Karpas-422 (cell line): ENCODE measurements at regions not wholly inside any gene's neighbourhood (a gene's known extent, or its start where the extent isn't known, plus 50 kb on each side); places are given as distances from the start of the nearest gene placed in this dataset.

Experiments
- DNase-seq: peaks from one replicate; pipeline ENCODE4 v3.0.0-alpha.2; 2015
- H2AFZ ChIP-seq: fragments of 200-600 bp; sonication (generic); 2 replicates; pipeline ENCODE4 v1.6.1; 2014; ENCODE audit warnings: antibody characterized with exemption, low read length, mixed read lengths
- H3K27ac ChIP-seq: fragments of 200-600 bp; sonication (generic); 2 replicates; pipeline ENCODE4 v1.5.1; 2014; ENCODE audit warnings: mild to moderate bottlenecking, low read length, moderate library complexity
- H3K27me3 ChIP-seq: fragments of 200-600 bp; sonication (generic); 2 replicates; pipeline ENCODE4 v1.6.1; 2014; ENCODE audit warnings: low read length, mixed read lengths
- H3K36me3 ChIP-seq: fragments of 200-600 bp; sonication (generic); 2 replicates; pipeline ENCODE4 v1.6.1; 2014; ENCODE audit warnings: low read length, mixed read lengths; ENCODE audit not compliant: insufficient read depth
- H3K4me1 ChIP-seq: fragments of 200-600 bp; sonication (generic); 2 replicates; pipeline ENCODE4 v1.6.1; 2014; ENCODE audit warnings: mild to moderate bottlenecking, low read length, mixed read lengths
- H3K4me2 ChIP-seq: fragments of 200-600 bp; sonication (generic); 2 replicates; pipeline ENCODE4 v1.6.1; 2014; ENCODE audit warnings: low read length, low read depth, mild to moderate bottlenecking; ENCODE audit not compliant: poor library complexity, severe bottlenecking
- H3K4me3 ChIP-seq: fragments of 200-600 bp; sonication (generic); 2 replicates; pipeline ENCODE4 v1.5.1; 2014; ENCODE audit warnings: mild to moderate bottlenecking, antibody characterized with exemption, low read length, mixed read lengths
- H3K79me2 ChIP-seq: fragments of 200-600 bp; sonication (generic); 2 replicates; pipeline ENCODE4 v1.6.1; 2014; ENCODE audit warnings: mild to moderate bottlenecking, low read length, mixed read lengths
- H3K9ac ChIP-seq: fragments of 200-600 bp; sonication (generic); 2 replicates; pipeline ENCODE4 v1.6.0; 2014; ENCODE audit warnings: low read length
- H3K9me2 ChIP-seq: fragments of 200-600 bp; sonication (generic), shearing (Covaris generic); replicated peaks from 2 replicates; pipeline ENCODE4 v1.6.0; 2014; ENCODE audit warnings: mild to moderate bottlenecking, low read length, moderate library complexity; ENCODE audit not compliant: insufficient read depth
- H3K9me3 ChIP-seq: fragments of 300-700, 200-600 bp; sonication (generic); 2 replicates; pipeline ENCODE4 v1.6.1; 2014; ENCODE audit warnings: low read length, mixed read lengths
- H4K20me1 ChIP-seq: fragments of 200-600 bp; sonication (generic); 2 replicates; pipeline ENCODE4 v1.6.1; 2014; ENCODE audit warnings: mild to moderate bottlenecking, antibody characterized with exemption, low read length, low read depth; ENCODE audit not compliant: insufficient read depth

DNA sequence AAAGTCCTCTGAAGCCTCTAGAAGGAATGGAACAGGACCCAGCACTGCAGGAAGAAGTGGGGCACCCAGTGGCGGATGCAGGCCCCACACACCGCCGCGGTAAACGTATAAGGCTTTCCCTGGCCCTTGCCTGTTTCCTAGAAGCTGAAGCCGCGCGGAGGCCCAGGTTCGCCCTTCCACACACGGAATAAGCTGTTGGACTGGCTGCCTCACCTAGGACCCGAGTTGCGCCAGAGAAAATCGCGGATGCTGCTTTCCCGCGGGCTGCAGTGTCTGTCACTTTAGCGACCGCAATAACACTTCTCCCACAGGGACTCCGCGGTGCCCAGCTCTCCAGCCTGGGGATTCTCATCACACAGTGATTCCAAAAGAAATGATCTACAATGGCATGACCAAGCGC, 1736.9 kb downstream of the TP53TG3F start:
- no peaks in the 10 kb centered on the region for H3K27me3 ChIP-seq
- H3K79me2 ChIP-seq = no peaks in the 10 kb centered on the region
- no peak overlapping the region for H3K9ac ChIP-seq
- H3K4me2 ChIP-seq = no peak overlapping the region
- no peak overlapping the region for H3K27ac ChIP-seq
- DNase-seq = no peak
- H3K36me3 ChIP-seq = no peaks in the 10 kb centered on the region
- H3K9me3 ChIP-seq = peaks cover 28% of the 10 kb centered on the region
- no peaks in the 10 kb centered on the region for H3K4me1 ChIP-seq
- H3K9me2 ChIP-seq = no peaks in the 10 kb centered on the region
- no peaks in the 10 kb centered on the region for H4K20me1 ChIP-seq
- H3K4me3 ChIP-seq = no peak overlapping the region
- no peak overlapping the region for H2AFZ ChIP-seq

DNA sequence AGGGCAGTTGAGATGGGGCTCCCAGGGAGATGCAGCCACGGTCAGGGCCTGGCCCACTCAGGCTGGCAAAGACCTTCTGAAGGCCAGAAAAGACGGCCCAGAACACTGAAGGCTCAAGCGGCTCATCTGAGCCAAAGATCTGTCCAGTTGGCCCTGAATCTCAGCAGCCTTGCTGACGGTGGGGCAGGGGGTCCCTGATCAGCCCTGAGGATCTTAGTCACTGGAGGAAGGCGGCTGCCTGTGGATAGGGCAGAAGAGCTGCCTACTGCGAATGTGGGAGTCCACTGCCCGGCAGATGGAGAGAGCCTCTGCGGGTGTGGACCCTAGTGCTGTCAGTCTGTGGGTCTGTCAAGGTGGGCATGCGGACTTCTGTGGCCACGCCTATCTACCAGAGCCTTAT, 1738.2 kb downstream of the TP53TG3F start:
- Histone ChIP-seq H3K9me3 (peaks cover 25% of the 10 kb centered on the region), H3K4me3 (no peak overlapping the region), H3K4me2 (no peak overlapping the region), H2AFZ (no peak overlapping the region), H3K27ac (no peak overlapping the region), H4K20me1 (no peaks in the 10 kb centered on the region), H3K79me2 (no peaks in the 10 kb centered on the region), H3K27me3 (no peaks in the 10 kb centered on the region), H3K4me1 (no peaks in the 10 kb centered on the region), H3K36me3 (no peaks in the 10 kb centered on the region), H3K9me2 (no peaks in the 10 kb centered on the region), H3K9ac (no peak overlapping the region)
- DNase-seq = no peak

GRCh38 chr16:35198223-35199199, 1739.1 kb downstream of the TP53TG3F start:
- Histone ChIP-seq H3K36me3 (no peaks in the 10 kb centered on the region), H3K27me3 (no peaks in the 10 kb centered on the region), H3K9ac (no peak overlapping the region), H3K9me2 (no peaks in the 10 kb centered on the region), H3K4me3 (no peak overlapping the region), H4K20me1 (no peaks in the 10 kb centered on the region), H3K27ac (no peak overlapping the region), H3K79me2 (no peaks in the 10 kb centered on the region), H3K9me3 (peaks cover 29% of the 10 kb centered on the region), H3K4me2 (no peak overlapping the region), H3K4me1 (no peaks in the 10 kb centered on the region), H2AFZ (no peak overlapping the region)
- DNase-seq = no peak

- Histone ChIP-seq H3K4me2 (no peak overlapping the region), H3K79me2 (no peaks in the 10 kb centered on the region), H3K36me3 (no peaks in the 10 kb centered on the region), H4K20me1 (no peaks in the 10 kb centered on the region), H3K4me1 (no peaks in the 10 kb centered on the region), H3K9ac (no peak overlapping the region), H2AFZ (no peak overlapping the region), H3K27me3 (no peaks in the 10 kb centered on the region), H3K9me3 (peaks cover 23% of the 10 kb centered on the region), H3K9me2 (no peaks in the 10 kb centered on the region), H3K27ac (no peak overlapping the region), H3K4me3 (no peak overlapping the region)
- no peak for DNase-seq
Measured at GRCh38 chr16:35200662-35201061, 1741.2 kb downstream of the TP53TG3F start.

DNA sequence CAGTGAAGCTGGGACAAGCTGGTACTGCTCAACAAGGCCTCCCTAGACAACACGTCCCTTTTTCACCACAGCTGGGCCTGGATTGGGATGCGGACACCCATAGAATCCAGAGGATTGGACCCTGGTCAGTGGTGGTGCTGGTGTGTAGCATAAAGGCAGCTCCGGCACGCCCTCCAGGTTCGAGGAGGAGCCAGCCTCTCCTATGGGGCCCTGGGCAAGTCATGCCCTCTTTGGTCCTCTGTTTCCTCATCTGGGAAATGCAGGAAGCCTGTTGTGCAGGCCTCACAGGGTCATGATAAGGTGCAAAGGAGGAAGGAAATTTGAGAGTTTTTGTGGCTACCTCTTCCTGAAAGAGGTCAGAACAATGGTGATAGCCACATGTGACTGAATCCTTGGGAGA, 1741.7 kb downstream of the TP53TG3F start:
- Histone ChIP-seq H3K4me1 (no peaks in the 10 kb centered on the region), H3K9ac (no peak overlapping the region), H3K9me3 (peaks cover 24% of the 10 kb centered on the region), H4K20me1 (no peaks in the 10 kb centered on the region), H3K27ac (no peak overlapping the region), H3K4me3 (no peak overlapping the region), H2AFZ (no peak overlapping the region), H3K79me2 (no peaks in the 10 kb centered on the region), H3K36me3 (no peaks in the 10 kb centered on the region), H3K9me2 (no peaks in the 10 kb centered on the region), H3K27me3 (no peaks in the 10 kb centered on the region), H3K4me2 (no peak overlapping the region)
- no peak for DNase-seq

DNA sequence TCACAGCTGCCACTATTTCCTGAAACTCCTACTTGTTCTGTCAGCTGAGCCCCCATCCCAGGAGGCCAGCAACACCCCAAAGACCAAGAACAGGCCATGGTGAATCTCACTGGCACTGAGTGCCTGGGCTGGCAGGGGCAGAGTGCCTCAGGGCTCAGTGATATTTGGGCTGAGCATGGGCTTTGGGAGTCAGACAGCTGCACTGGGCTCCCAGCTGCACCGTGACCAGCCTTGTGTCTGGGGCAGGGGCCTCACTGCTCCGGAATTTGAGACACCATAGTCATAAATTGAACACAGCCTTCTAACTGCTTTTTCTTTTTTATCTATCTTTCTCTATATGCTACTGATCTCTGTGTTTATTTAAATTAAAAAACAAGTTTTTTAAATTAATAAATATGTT, 1744.2 kb downstream of the TP53TG3F start:
- no peak for DNase-seq
- H3K9me2 ChIP-seq = no peaks in the 10 kb centered on the region
- no peak overlapping the region for H2AFZ ChIP-seq

GRCh38 chr16:35207059-35207999, 1747.9 kb downstream of the TP53TG3F start:
- H4K20me1 ChIP-seq = no peaks in the 10 kb centered on the region
- no peak for DNase-seq
- H3K79me2 ChIP-seq = no peaks in the 10 kb centered on the region
- H3K4me3 ChIP-seq = no peak overlapping the region
- no peaks in the 10 kb centered on the region for H3K4me1 ChIP-seq
- no peaks in the 10 kb centered on the region for H3K36me3 ChIP-seq
- H3K27ac ChIP-seq = no peak overlapping the region
- no peak overlapping the region for H3K9ac ChIP-seq
- no peaks in the 10 kb centered on the region for H3K9me2 ChIP-seq
- no peaks in the 10 kb centered on the region for H3K27me3 ChIP-seq
- no peak overlapping the region for H2AFZ ChIP-seq
- no peak overlapping the region for H3K4me2 ChIP-seq
- peaks cover 18% of the 10 kb centered on the region for H3K9me3 ChIP-seq

More for the DNA sequence above, 1744.2 kb downstream of the TP53TG3F start:
- peaks cover 26% of the 10 kb centered on the region for H3K9me3 ChIP-seq
- H3K36me3 ChIP-seq = no peaks in the 10 kb centered on the region
- H3K9ac ChIP-seq = no peak overlapping the region
- no peak overlapping the region for H3K27ac ChIP-seq
- H4K20me1 ChIP-seq = no peaks in the 10 kb centered on the region
- no peaks in the 10 kb centered on the region for H3K4me1 ChIP-seq
- H3K79me2 ChIP-seq = no peaks in the 10 kb centered on the region
- H3K4me3 ChIP-seq = no peak overlapping the region
- no peaks in the 10 kb centered on the region for H3K27me3 ChIP-seq
- no peak overlapping the region for H3K4me2 ChIP-seq
